GM23338 (cell line): ENCODE measurements at regions not wholly inside any gene's neighbourhood (a gene's known extent, or its start where the extent isn't known, plus 50 kb on each side); places are given as distances from the start of the nearest gene placed in this dataset.

Experiments
- CTCF ChIP-seq, 2 experiments: fragments of 200-600 bp in 1 of 2; sonication (generic) in 1 of 2; conservative IDR thresholded peaks; 2 replicates each; pipeline versions ENCODE4 v1.5.1 to v1.6.1; 2016 to 2017; ENCODE audit warnings: antibody characterized with exemption in 2 of 2, low read depth in 2 of 2, mild to moderate bottlenecking in 2 of 2, moderate library complexity in 1 of 2
- EZH2 ChIP-seq: fragments of 200-600 bp; sonication (generic); IDR thresholded peaks from one replicate; pipeline ENCODE4 v1.8.0; 2017; ENCODE audit warnings: antibody characterized with exemption, mild to moderate bottlenecking, low read depth; ENCODE audit not compliant: unreplicated experiment
- EZH2phosphoT487 ChIP-seq: fragments of 200-600 bp; sonication (generic); IDR thresholded peaks from one replicate; pipeline ENCODE4 v1.8.1; 2018; ENCODE audit warnings: antibody characterized with exemption; ENCODE audit not compliant: unreplicated experiment
- JUNB ChIP-seq: IDR thresholded peaks from one replicate; pipeline ENCODE4 v1.6.1; 2016; ENCODE audit warnings: antibody characterized with exemption; ENCODE audit not compliant: unreplicated experiment
- POLR2AphosphoS5 ChIP-seq: IDR thresholded peaks from 2 replicates; pipeline ENCODE4 v1.6.1; 2016; ENCODE audit warnings: antibody characterized with exemption, low read depth
- REST ChIP-seq: IDR thresholded peaks from one replicate; pipeline ENCODE4 v1.6.1; 2018; ENCODE audit warnings: antibody characterized with exemption; ENCODE audit not compliant: unreplicated experiment
- STAT1 ChIP-seq: IDR thresholded peaks from one replicate; pipeline ENCODE4 v1.6.1; 2016; ENCODE audit warnings: antibody characterized with exemption; ENCODE audit not compliant: unreplicated experiment
- ZNF114 ChIP-seq: fragments of 250-450 bp; sonication (Bioruptor Pico); IDR thresholded peaks from 2 replicates; pipeline ENCODE4 v1.5.0; 2020; ENCODE audit warnings: mild to moderate bottlenecking, moderate library complexity

GRCh38 chr9:28190981-28191380 lies 617.7 kb upstream of the C9orf72 start:
- TF ChIP-seq EZH2phosphoT487 (no peak), CTCF (conservative IDR thresholded peaks at IDR 0.05; ENCODE audit: low read depth in 2 of 2) (no peak), JUNB (no peak), EZH2 (no peak), POLR2AphosphoS5 (no peak), STAT1 (no peak), REST (no peak), ZNF114 (no peak)
